SK-N-SH (cell line): ENCODE measurements at regions not wholly inside any gene's neighbourhood (a gene's known extent, or its start where the extent isn't known, plus 50 kb on each side); places are given as distances from the start of the nearest gene placed in this dataset.
"Not testable (repeated sequence)": the region's sequence is repeated elsewhere in the genome, so short reads cannot be mapped to it uniquely, and the experiment has no call there.

Experiments used
- CTCF ChIA-PET: fragments of 300-600, 350-600 bp; formaldehyde crosslinking; extraction: SDS; loops from one replicate; lab custom pipeline; 2021; lab: Yijun Ruan, JAX
- POLR2A ChIA-PET: fragments of 350-600 bp; sonication (Branson Sonifier 250); formaldehyde crosslinking; extraction: SDS; loops from one replicate; lab custom pipeline; 2020; ENCODE audit warnings: antibody characterized with exemption, inconsistent platforms; lab: Yijun Ruan, JAX
- DNase-seq: peaks from one replicate; pipeline ENCODE4 v3.0.0; 2012
- H2AFZ ChIP-seq: fragments of 200-600 bp; sonication (generic); 2 replicates; pipeline ENCODE4 v1.8.1; 2016; ENCODE audit warnings: antibody characterized with exemption, mild to moderate bottlenecking, low read depth
- H3F3A ChIP-seq: fragments of 200-600 bp; sonication (generic); replicated peaks from 2 replicates; pipeline ENCODE3; 2016; ENCODE audit warnings: antibody characterized with exemption, mild to moderate bottlenecking; ENCODE audit not compliant: insufficient read depth
- H3K27ac ChIP-seq, 2 experiments: fragments of 200-500 bp in 1 of 2; fragments of 200-600 bp in 1 of 2; sonication (Bioruptor generic) in 1 of 2; sonication (generic), shearing (Covaris generic) in 1 of 2; 2 replicates each; pipeline versions ENCODE4 v1.5.1 to v1.6.1; 2014 to 2016; ENCODE audit warnings: low read depth in 2 of 2, inconsistent platforms in 1 of 2, low read length in 1 of 2, mild to moderate bottlenecking in 1 of 2, mixed read lengths in 1 of 2
- H3K27me3 ChIP-seq: fragments of 200-600 bp; sonication (generic), shearing (Covaris generic); 2 replicates; pipeline ENCODE4 v1.6.1; 2016; ENCODE audit warnings: mixed run types; ENCODE audit not compliant: insufficient read depth
- H3K36me3 ChIP-seq, 2 experiments: fragments of 200-500 bp in 1 of 2; fragments of 200-600 bp in 1 of 2; sonication (Bioruptor generic) in 1 of 2; sonication (generic) in 1 of 2; replicated peaks in 1 of 2; 2 replicates each; pipeline versions ENCODE3 to v1.5.1; 2014 to 2016; ENCODE audit warnings: low read length in 1 of 2, mild to moderate bottlenecking in 1 of 2; ENCODE audit not compliant: insufficient read depth in 2 of 2, control insufficient read depth in 1 of 2
- H3K4me1 ChIP-seq, 2 experiments: fragments of 200-500 bp in 1 of 2; fragments of 200-600 bp in 1 of 2; sonication (Bioruptor generic) in 1 of 2; sonication (generic), shearing (Covaris generic) in 1 of 2; 2 replicates each; pipeline versions ENCODE4 v1.5.1 to v1.6.1; 2014 to 2016; ENCODE audit warnings: low read depth in 1 of 2, low read length in 1 of 2, mixed run types in 1 of 2; ENCODE audit not compliant: insufficient read depth in 2 of 2, control insufficient read depth in 1 of 2
- H3K4me2 ChIP-seq: fragments of 200-600 bp; sonication (generic), shearing (Covaris generic); 2 replicates; pipeline ENCODE4 v1.6.1; 2017; ENCODE audit warnings: mixed run types
- H3K4me3 ChIP-seq, 2 experiments: fragments of 200-500 bp in 1 of 2; fragments of 200-600 bp in 1 of 2; sonication (Bioruptor generic) in 1 of 2; sonication (generic), shearing (Covaris generic) in 1 of 2; 2 replicates each; pipeline versions ENCODE4 v1.5.1 to v1.8.1; 2014 to 2016; ENCODE audit warnings: low read depth in 2 of 2, inconsistent platforms in 1 of 2, low read length in 1 of 2, mild to moderate bottlenecking in 1 of 2, mixed read lengths in 1 of 2, moderate library complexity in 1 of 2
- H3K79me2 ChIP-seq: fragments of 200-600 bp; sonication (generic); 2 replicates; pipeline ENCODE4 v1.8.1; 2017; ENCODE audit warnings: mild to moderate bottlenecking; ENCODE audit not compliant: insufficient read depth
- H3K9ac ChIP-seq: fragments of 200-600 bp; sonication (generic); 2 replicates; pipeline ENCODE4 v1.6.1; 2017; ENCODE audit warnings: mixed run types
- H3K9me2 ChIP-seq: fragments of 200-600 bp; sonication (generic); 2 replicates; pipeline ENCODE4 v1.6.1; 2017; ENCODE audit warnings: mixed run types
- H3K9me3 ChIP-seq: fragments of 200-600 bp; sonication (generic); 2 replicates; pipeline ENCODE4 v1.6.1; 2017; ENCODE audit warnings: mixed run types, mild to moderate bottlenecking, moderate library complexity
- H4K20me1 ChIP-seq: fragments of 200-600 bp; sonication (generic); 2 replicates; pipeline ENCODE4 v1.6.1; 2017; ENCODE audit warnings: mild to moderate bottlenecking, mixed run types; ENCODE audit not compliant: insufficient read depth
- EP300 ChIP-seq, 2 experiments: IDR thresholded peaks; 2 replicates each; pipeline versions ENCODE4 v1.4.0 to v1.6.1; 2012; ENCODE audit warnings: borderline replicate concordance in 1 of 2, low read depth in 1 of 2, low read length in 1 of 2
- FOXJ3 ChIP-seq: sonication (generic); formaldehyde crosslinking; IDR thresholded peaks from 2 replicates; pipeline ENCODE4 v1.5.1; 2020; ENCODE audit warnings: mild to moderate bottlenecking, missing genetic modification reagents
- JUND ChIP-seq: IDR thresholded peaks from 2 replicates; pipeline ENCODE4 v1.4.0; 2012
- POLR2AphosphoS5 ChIP-seq: IDR thresholded peaks from 2 replicates; pipeline ENCODE4 v1.6.1; 2012; ENCODE audit warnings: low read depth, low read length
- RFX5 ChIP-seq: IDR thresholded peaks from 2 replicates; pipeline ENCODE4 v1.6.1; 2012; ENCODE audit warnings: mild to moderate bottlenecking, improper control_type of control experiment, low read length
- SIN3A ChIP-seq: IDR thresholded peaks from 2 replicates; pipeline ENCODE4 v1.6.1; 2012; ENCODE audit warnings: low read depth, mild to moderate bottlenecking, low read length, moderate library complexity, borderline replicate concordance
- TAF1 ChIP-seq: IDR thresholded peaks from 2 replicates; pipeline ENCODE4 v1.6.1; 2012; ENCODE audit warnings: low read depth, mild to moderate bottlenecking, low read length, moderate library complexity, borderline replicate concordance
- TCF12 ChIP-seq: IDR thresholded peaks from 2 replicates; pipeline ENCODE4 v1.4.0; 2012
- WGBS: methylation state at CpG from one replicate; pipeline ENCODE4 v1.1.6; 2017; ENCODE audit warnings: low lambda C conversion rate; 5-methylcytosine and 5-hydroxymethylcytosine counted together
- TF ChIP-seq, protein P1 (sequence below): IDR thresholded peaks from 2 replicates; pipeline ENCODE4 v1.4.0; 2012; ENCODE audit warnings: low read depth, borderline replicate concordance
- TF ChIP-seq, protein P2 (sequence below): IDR thresholded peaks from 2 replicates; pipeline ENCODE4; 2012
- TF ChIP-seq, protein P3 (sequence below): fragments of 150-350 bp; IDR thresholded peaks from 2 replicates; pipeline ENCODE4 v1.6.1; 2017; ENCODE audit warnings: antibody characterized with exemption, low read length, low read depth, borderline replicate concordance
- TF ChIP-seq, protein P4 (sequence below): fragments of 200-600 bp; sonication (generic); IDR thresholded peaks from 2 replicates; pipeline ENCODE4 v1.6.1; 2017; ENCODE audit warnings: antibody characterized with exemption, mild to moderate bottlenecking, moderate library complexity
- TF ChIP-seq, protein P5 (sequence below): fragments of 150-350 bp; IDR thresholded peaks from 2 replicates; pipeline ENCODE4 v1.6.1; 2016; ENCODE audit warnings: mild to moderate bottlenecking, low read depth, low read length
- TF ChIP-seq, protein P6 (sequence below): IDR thresholded peaks from 2 replicates; pipeline ENCODE4 v1.6.1; 2012; ENCODE audit warnings: mild to moderate bottlenecking, low read depth, low read length, moderate library complexity

DNA sequence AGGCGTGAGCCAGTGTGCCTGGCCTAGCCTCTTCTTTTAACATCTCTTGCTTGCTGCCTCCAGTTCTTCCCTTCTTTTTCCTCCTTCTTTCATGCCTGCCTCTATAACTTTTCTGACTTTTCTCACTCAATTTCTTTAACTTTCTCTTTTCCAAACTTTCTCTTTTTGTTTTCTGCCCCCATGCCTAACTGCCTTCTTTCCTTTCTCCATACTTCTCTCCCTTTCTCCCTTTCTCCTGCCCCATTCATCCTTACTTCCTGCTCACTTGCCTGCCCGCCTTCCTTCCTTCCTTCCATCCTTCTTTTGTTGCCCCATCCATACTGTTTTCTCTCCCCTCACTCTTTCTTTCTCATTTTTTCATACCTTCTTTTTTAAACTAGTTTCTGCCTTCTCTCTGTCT lies 105.2 kb downstream of the RBMX2 start:
- Histone ChIP-seq H3K27me3 (peaks cover 5% of the 10 kb centered on the region; the same call in 1 of the 2 replicates), H3F3A (no peaks in the 10 kb centered on the region), H4K20me1 (no peaks in the 10 kb centered on the region), H3K79me2 (no peaks in the 10 kb centered on the region), H3K9me2 (no peaks in the 10 kb centered on the region), H3K4me3 (no peak overlapping the region), H3K9me3 (no peaks in the 10 kb centered on the region), H3K36me3 (no peaks in the 10 kb centered on the region), H3K9ac (no peak overlapping the region), H3K4me1 (no peaks in the 10 kb centered on the region), H3K4me2 (no peak overlapping the region), H2AFZ (no peak overlapping the region), H3K27ac (no peak overlapping the region)
- POLR2A ChIA-PET: interaction anchor here (0.6 kb wide), 1 partner anchor 1532 kb away, joined by 4 read pairs; no protein-coding TSS in a partner anchor
- CTCF ChIA-PET: interaction anchor here (1.1 kb wide), 1 partner anchor 33 kb away, joined by 3 read pairs; no protein-coding TSS in a partner anchor
- WGBS: 38% methylated on average over 2 of the region's 2 CpGs
- TF ChIP-seq, protein P1, sequence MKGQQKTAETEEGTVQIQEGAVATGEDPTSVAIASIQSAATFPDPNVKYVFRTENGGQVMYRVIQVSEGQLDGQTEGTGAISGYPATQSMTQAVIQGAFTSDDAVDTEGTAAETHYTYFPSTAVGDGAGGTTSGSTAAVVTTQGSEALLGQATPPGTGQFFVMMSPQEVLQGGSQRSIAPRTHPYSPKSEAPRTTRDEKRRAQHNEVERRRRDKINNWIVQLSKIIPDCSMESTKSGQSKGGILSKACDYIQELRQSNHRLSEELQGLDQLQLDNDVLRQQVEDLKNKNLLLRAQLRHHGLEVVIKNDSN: no peak
- TF ChIP-seq POLR2AphosphoS5 (no peak), FOXJ3 (CRISPR knock-in tag) (no peak), EP300 (IDR thresholded peaks at IDR 0.05; ENCODE audit: borderline replicate concordance in 1 of 2, low read depth in 1 of 2, low read length in 1 of 2) (no peak), TCF12 (no peak), RFX5 (no peak), SIN3A (no peak), TAF1 (no peak), JUND (no peak)
- TF ChIP-seq, protein P2, sequence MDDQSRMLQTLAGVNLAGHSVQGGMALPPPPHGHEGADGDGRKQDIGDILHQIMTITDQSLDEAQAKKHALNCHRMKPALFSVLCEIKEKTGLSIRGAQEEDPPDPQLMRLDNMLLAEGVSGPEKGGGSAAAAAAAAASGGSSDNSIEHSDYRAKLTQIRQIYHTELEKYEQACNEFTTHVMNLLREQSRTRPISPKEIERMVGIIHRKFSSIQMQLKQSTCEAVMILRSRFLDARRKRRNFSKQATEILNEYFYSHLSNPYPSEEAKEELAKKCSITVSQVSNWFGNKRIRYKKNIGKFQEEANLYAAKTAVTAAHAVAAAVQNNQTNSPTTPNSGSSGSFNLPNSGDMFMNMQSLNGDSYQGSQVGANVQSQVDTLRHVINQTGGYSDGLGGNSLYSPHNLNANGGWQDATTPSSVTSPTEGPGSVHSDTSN: no peak
- TF ChIP-seq, protein P3, sequence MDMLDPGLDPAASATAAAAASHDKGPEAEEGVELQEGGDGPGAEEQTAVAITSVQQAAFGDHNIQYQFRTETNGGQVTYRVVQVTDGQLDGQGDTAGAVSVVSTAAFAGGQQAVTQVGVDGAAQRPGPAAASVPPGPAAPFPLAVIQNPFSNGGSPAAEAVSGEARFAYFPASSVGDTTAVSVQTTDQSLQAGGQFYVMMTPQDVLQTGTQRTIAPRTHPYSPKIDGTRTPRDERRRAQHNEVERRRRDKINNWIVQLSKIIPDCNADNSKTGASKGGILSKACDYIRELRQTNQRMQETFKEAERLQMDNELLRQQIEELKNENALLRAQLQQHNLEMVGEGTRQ: no peak
- TF ChIP-seq, protein P4, sequence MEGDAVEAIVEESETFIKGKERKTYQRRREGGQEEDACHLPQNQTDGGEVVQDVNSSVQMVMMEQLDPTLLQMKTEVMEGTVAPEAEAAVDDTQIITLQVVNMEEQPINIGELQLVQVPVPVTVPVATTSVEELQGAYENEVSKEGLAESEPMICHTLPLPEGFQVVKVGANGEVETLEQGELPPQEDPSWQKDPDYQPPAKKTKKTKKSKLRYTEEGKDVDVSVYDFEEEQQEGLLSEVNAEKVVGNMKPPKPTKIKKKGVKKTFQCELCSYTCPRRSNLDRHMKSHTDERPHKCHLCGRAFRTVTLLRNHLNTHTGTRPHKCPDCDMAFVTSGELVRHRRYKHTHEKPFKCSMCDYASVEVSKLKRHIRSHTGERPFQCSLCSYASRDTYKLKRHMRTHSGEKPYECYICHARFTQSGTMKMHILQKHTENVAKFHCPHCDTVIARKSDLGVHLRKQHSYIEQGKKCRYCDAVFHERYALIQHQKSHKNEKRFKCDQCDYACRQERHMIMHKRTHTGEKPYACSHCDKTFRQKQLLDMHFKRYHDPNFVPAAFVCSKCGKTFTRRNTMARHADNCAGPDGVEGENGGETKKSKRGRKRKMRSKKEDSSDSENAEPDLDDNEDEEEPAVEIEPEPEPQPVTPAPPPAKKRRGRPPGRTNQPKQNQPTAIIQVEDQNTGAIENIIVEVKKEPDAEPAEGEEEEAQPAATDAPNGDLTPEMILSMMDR: no peak
- TF ChIP-seq, protein P5, sequence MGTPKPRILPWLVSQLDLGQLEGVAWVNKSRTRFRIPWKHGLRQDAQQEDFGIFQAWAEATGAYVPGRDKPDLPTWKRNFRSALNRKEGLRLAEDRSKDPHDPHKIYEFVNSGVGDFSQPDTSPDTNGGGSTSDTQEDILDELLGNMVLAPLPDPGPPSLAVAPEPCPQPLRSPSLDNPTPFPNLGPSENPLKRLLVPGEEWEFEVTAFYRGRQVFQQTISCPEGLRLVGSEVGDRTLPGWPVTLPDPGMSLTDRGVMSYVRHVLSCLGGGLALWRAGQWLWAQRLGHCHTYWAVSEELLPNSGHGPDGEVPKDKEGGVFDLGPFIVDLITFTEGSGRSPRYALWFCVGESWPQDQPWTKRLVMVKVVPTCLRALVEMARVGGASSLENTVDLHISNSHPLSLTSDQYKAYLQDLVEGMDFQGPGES: no peak
- TF ChIP-seq, protein P6, sequence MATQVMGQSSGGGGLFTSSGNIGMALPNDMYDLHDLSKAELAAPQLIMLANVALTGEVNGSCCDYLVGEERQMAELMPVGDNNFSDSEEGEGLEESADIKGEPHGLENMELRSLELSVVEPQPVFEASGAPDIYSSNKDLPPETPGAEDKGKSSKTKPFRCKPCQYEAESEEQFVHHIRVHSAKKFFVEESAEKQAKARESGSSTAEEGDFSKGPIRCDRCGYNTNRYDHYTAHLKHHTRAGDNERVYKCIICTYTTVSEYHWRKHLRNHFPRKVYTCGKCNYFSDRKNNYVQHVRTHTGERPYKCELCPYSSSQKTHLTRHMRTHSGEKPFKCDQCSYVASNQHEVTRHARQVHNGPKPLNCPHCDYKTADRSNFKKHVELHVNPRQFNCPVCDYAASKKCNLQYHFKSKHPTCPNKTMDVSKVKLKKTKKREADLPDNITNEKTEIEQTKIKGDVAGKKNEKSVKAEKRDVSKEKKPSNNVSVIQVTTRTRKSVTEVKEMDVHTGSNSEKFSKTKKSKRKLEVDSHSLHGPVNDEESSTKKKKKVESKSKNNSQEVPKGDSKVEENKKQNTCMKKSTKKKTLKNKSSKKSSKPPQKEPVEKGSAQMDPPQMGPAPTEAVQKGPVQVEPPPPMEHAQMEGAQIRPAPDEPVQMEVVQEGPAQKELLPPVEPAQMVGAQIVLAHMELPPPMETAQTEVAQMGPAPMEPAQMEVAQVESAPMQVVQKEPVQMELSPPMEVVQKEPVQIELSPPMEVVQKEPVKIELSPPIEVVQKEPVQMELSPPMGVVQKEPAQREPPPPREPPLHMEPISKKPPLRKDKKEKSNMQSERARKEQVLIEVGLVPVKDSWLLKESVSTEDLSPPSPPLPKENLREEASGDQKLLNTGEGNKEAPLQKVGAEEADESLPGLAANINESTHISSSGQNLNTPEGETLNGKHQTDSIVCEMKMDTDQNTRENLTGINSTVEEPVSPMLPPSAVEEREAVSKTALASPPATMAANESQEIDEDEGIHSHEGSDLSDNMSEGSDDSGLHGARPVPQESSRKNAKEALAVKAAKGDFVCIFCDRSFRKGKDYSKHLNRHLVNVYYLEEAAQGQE: no peak
- DNase-seq: no peak

DNA sequence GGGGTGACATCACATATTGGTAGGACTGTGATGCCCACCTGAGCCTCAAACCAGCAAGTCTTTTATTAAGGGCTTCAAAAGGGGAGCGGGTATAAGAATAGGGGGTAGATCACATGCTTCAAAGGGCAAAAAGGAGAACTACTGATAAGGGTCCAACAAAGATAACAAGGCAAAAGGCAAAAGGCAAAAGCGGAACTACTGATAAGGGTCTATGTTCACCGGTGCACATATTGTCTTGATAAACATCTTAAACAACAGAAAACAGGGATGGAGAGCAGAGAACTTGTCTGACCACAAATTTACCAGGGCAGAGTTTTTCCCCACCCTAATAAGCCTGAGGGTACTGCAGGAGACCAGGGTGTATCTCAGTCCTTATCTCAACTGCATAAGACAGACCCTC lies 110.7 kb downstream of the RBMX2 start:
- H2AFZ ChIP-seq, H3F3A ChIP-seq, H3K79me2 ChIP-seq, H3K27ac ChIP-seq, CTCF ChIA-PET, H3K4me2 ChIP-seq, POLR2A ChIA-PET, DNase-seq, H3K9ac ChIP-seq, H4K20me1 ChIP-seq, H3K36me3 ChIP-seq, H3K9me2 ChIP-seq, H3K27me3 ChIP-seq, H3K4me3 ChIP-seq, H3K9me3 ChIP-seq, H3K4me1 ChIP-seq: not testable (repeated sequence)
- 23% methylated on average over 3 of the region's 3 CpGs for WGBS
